Hepatocyte (in vitro differentiated cells): ENCODE measurements at regions not wholly inside any gene's neighbourhood (a gene's known extent, or its start where the extent isn't known, plus 50 kb on each side); places are given as distances from the start of the nearest gene placed in this dataset.

Source experiments
- DNase-seq: peaks from one replicate; pipeline ENCODE4 v3.0.0-alpha.2; 2016; ENCODE audit warnings: low spot score
- H2AFZ ChIP-seq: fragments of 200-600 bp; sonication (generic); 2 replicates; pipeline ENCODE4 v1.6.0; 2016; ENCODE audit warnings: antibody characterized with exemption, mild to moderate bottlenecking
- H3K27ac ChIP-seq: fragments of 200-600 bp; sonication (generic); 2 replicates; pipeline ENCODE4 v1.5.1; 2016; ENCODE audit warnings: mild to moderate bottlenecking
- H3K27me3 ChIP-seq: fragments of 200-600 bp; sonication (generic); 2 replicates; pipeline ENCODE4 v1.6.1; 2016
- H3K36me3 ChIP-seq: fragments of 200-600 bp; sonication (generic); replicated peaks from 2 replicates; pipeline ENCODE4 v1.5.1; 2016; ENCODE audit warnings: low read depth; ENCODE audit not compliant: insufficient read depth
- H3K4me1 ChIP-seq: fragments of 200-600 bp; sonication (generic); 2 replicates; pipeline ENCODE4 v1.5.1; 2016; ENCODE audit warnings: mild to moderate bottlenecking, moderate library complexity; ENCODE audit not compliant: insufficient read depth
- H3K4me2 ChIP-seq: fragments of 200-600 bp; sonication (generic); 2 replicates; pipeline ENCODE4 v1.6.0; 2016
- H3K4me3 ChIP-seq: fragments of 200-600 bp; sonication (generic); 2 replicates; pipeline ENCODE4 v1.5.1; 2016; ENCODE audit warnings: mild to moderate bottlenecking
- H3K79me2 ChIP-seq: fragments of 200-600 bp; sonication (generic); 2 replicates; pipeline ENCODE4 v1.6.0; 2017; ENCODE audit warnings: mild to moderate bottlenecking
- H3K9me2 ChIP-seq: fragments of 200-600 bp; sonication (generic); replicated peaks from 2 replicates; pipeline ENCODE4 v1.6.0; 2017; ENCODE audit warnings: mild to moderate bottlenecking; ENCODE audit not compliant: insufficient read depth
- H3K9me3 ChIP-seq: fragments of 200-600 bp; sonication (generic); 2 replicates; pipeline ENCODE4 v1.5.1; 2016; ENCODE audit warnings: low read depth, mild to moderate bottlenecking
- H4K20me1 ChIP-seq: fragments of 200-600 bp; sonication (generic); 2 replicates; pipeline ENCODE4 v1.6.0; 2016; ENCODE audit warnings: mild to moderate bottlenecking; ENCODE audit not compliant: insufficient read depth, poor library complexity, severe bottlenecking
- EZH2 ChIP-seq: fragments of 200-600 bp; sonication (generic); IDR thresholded peaks from 2 replicates; pipeline ENCODE4 v1.6.1; 2016; ENCODE audit warnings: antibody characterized with exemption, mild to moderate bottlenecking, borderline replicate concordance
- EZH2phosphoT487 ChIP-seq: fragments of 200-600 bp; sonication (generic); IDR thresholded peaks from one replicate; pipeline ENCODE4 v1.6.1; 2018; ENCODE audit warnings: antibody characterized with exemption, mild to moderate bottlenecking, low read depth, moderate library complexity; ENCODE audit not compliant: unreplicated experiment, severe bottlenecking
- WGBS: methylation state at CpG from one replicate; pipeline ENCODE4 v1.1.6; 2016; ENCODE audit warnings: low lambda C conversion rate; ENCODE audit errors: missing lambda C conversion rate; 5-methylcytosine and 5-hydroxymethylcytosine counted together
- TF ChIP-seq, protein P1 (sequence below): fragments of 200-600 bp; sonication (generic); IDR thresholded peaks from 2 replicates; pipeline ENCODE4 v1.5.1; 2016; ENCODE audit warnings: antibody characterized with exemption, mild to moderate bottlenecking; ENCODE audit not compliant: poor library complexity

DNA sequence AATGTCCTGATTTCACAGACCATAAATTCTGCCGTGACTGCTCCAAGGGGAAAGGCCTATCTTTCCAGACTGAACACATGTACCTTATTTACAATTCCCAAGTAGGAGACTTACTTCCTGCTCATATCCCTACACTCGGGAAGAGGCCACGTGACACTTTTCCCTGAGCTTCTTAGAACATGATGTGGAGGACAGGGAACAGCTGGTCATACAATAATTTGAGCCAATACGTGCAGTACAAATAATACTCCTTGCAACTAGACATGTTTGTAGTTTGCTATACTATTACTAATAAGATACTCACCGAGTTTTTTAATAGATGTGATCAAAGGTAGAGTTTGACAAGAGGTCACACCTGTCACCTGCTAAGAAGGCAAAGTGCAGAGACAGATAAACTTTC lies 256.4 kb downstream of the SP3 start:
- H2AFZ ChIP-seq, result no peak overlapping the region
- TF ChIP-seq, protein P1, sequence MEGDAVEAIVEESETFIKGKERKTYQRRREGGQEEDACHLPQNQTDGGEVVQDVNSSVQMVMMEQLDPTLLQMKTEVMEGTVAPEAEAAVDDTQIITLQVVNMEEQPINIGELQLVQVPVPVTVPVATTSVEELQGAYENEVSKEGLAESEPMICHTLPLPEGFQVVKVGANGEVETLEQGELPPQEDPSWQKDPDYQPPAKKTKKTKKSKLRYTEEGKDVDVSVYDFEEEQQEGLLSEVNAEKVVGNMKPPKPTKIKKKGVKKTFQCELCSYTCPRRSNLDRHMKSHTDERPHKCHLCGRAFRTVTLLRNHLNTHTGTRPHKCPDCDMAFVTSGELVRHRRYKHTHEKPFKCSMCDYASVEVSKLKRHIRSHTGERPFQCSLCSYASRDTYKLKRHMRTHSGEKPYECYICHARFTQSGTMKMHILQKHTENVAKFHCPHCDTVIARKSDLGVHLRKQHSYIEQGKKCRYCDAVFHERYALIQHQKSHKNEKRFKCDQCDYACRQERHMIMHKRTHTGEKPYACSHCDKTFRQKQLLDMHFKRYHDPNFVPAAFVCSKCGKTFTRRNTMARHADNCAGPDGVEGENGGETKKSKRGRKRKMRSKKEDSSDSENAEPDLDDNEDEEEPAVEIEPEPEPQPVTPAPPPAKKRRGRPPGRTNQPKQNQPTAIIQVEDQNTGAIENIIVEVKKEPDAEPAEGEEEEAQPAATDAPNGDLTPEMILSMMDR, result no peak
- TF ChIP-seq EZH2 (no peak), EZH2phosphoT487 (no peak)
- H3K9me2 ChIP-seq, result no peaks in the 10 kb centered on the region
- no peak for DNase-seq
- no peak overlapping the region for H3K4me2 ChIP-seq
- H3K27me3 ChIP-seq, result no peaks in the 10 kb centered on the region
- no peaks in the 10 kb centered on the region for H3K36me3 ChIP-seq
- H3K27ac ChIP-seq, result no peak overlapping the region
- no peaks in the 10 kb centered on the region for H3K79me2 ChIP-seq
- H3K4me3 ChIP-seq, result no peak overlapping the region
- H3K4me1 ChIP-seq, result no peaks in the 10 kb centered on the region
- no peaks in the 10 kb centered on the region for H3K9me3 ChIP-seq
- no peaks in the 10 kb centered on the region for H4K20me1 ChIP-seq
- 77% methylated on average over 5 of the region's 5 CpGs for WGBS

DNA sequence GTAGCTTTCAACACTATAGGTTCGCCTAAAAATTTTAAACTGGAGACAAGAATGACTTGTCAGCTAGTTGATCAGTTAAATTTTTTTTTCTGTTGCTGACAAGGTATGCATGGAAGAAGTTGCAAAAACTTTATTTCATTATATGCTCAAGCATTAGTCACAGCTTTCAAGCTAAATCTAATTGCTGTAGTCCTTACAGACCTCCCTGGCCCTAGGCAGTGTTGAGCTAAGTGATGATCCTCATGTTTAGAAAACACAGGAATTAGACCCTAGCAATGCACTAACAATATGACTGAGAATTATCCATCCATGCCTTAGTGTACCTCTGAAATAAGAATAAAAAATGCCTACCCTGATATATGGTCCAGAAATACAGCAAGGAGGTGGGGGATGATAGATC lies 253.4 kb downstream of the SP3 start:
- no peaks in the 10 kb centered on the region for H3K9me2 ChIP-seq
- H4K20me1 ChIP-seq, result no peaks in the 10 kb centered on the region
- H3K4me2 ChIP-seq, result no peak overlapping the region
- no peak overlapping the region for H2AFZ ChIP-seq
- whole genome bisulfite sequencing, result 91% methylated on average over 1 of the region's 1 CpG
- no peaks in the 10 kb centered on the region for H3K9me3 ChIP-seq
- no peaks in the 10 kb centered on the region for H3K79me2 ChIP-seq
- H3K36me3 ChIP-seq, result no peaks in the 10 kb centered on the region
- H3K4me1 ChIP-seq, result no peaks in the 10 kb centered on the region
- no peaks in the 10 kb centered on the region for H3K27me3 ChIP-seq
- TF ChIP-seq, protein P1, result no peak
- TF ChIP-seq EZH2phosphoT487, result no peak
- TF ChIP-seq EZH2, result no peak
- DNase-seq, result no peak
- H3K27ac ChIP-seq, result no peak overlapping the region
- H3K4me3 ChIP-seq, result no peak overlapping the region

DNA sequence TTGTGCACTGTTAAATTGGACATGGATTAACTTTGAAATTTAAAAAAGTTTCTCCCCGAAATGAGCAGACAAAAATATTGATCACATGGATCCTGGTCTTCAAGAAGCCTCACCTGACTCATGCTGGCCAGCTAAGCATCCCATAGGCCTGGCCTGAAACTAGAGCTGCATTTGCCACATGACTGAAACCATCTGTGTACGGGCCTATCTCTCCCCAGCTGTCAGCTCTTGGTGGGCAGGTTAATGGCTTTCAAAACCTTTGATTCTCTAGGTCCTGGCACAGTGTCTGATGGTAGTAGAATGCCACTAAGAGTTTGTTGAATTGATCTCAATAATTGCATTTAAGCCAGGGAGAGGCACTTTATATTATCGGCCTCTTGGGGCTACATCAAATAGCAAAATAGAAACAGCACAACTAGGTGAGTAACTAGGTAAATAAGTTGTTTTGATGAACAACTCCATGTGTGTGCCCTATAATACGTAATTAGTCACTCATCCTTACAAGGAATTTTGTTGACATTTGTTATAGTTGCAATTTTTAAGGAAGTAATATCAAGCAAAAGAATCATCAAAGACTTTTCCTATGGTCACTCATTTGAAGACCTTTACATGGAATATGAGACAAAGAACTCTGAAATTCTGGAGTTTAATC lies 251.1 kb downstream of the SP3 start:
- WGBS, result 85% methylated on average over 4 of the region's 4 CpGs

More for the DNA sequence above, 251.1 kb downstream of the SP3 start:
- no peaks in the 10 kb centered on the region for H3K9me2 ChIP-seq
- no peaks in the 10 kb centered on the region for H4K20me1 ChIP-seq
- H3K79me2 ChIP-seq, result no peaks in the 10 kb centered on the region
- no peak for DNase-seq
- no peaks in the 10 kb centered on the region for H3K27me3 ChIP-seq
- no peak overlapping the region for H3K27ac ChIP-seq
- no peaks in the 10 kb centered on the region for H3K36me3 ChIP-seq
- no peaks in the 10 kb centered on the region for H3K4me1 ChIP-seq
- H3K4me2 ChIP-seq, result no peak overlapping the region
- H3K9me3 ChIP-seq, result no peaks in the 10 kb centered on the region
- H2AFZ ChIP-seq, result no peak overlapping the region
- no peak overlapping the region for H3K4me3 ChIP-seq
- TF ChIP-seq EZH2 (no peak), EZH2phosphoT487 (no peak)
- TF ChIP-seq, protein P1, result no peak
